OCI-LY7 (cell line): ENCODE measurements at regions not wholly inside any gene's neighbourhood (a gene's known extent, or its start where the extent isn't known, plus 50 kb on each side); places are given as distances from the start of the nearest gene placed in this dataset.
A peak's percentile ranks its signal among the peaks of the same experiment; 100 is the strongest.

Experiments
- BruUV-seq: library from RNA; stranded (reverse); fragments of 400-500 nt; replicated peaks from 2 replicates; lab custom pipeline; 2021; lab: Mats Ljungman, UMichigan
- CTCF ChIA-PET: fragments of 300-600 bp; sonication (Branson Sonifier 250); formaldehyde crosslinking; loops from one replicate; lab custom pipeline; 2022; ENCODE audit warnings: antibody characterized with exemption; ENCODE audit not compliant: unreplicated experiment; lab: Charles Lee
- POLR2A ChIA-PET: fragments of 300-600 bp; sonication (Branson Sonifier 250); formaldehyde crosslinking; loops from one replicate; lab custom pipeline; 2022; ENCODE audit warnings: antibody characterized with exemption; lab: Charles Lee
- DNase-seq: peaks from one replicate; pipeline ENCODE4 v3.0.0-alpha.2; 2015; ENCODE audit warnings: low spot score
- H2AFZ ChIP-seq: fragments of 200-600 bp; sonication (generic), shearing (Covaris generic); 2 replicates; pipeline ENCODE4 v1.6.1; 2014; ENCODE audit warnings: mild to moderate bottlenecking, antibody characterized with exemption, low read length, moderate library complexity
- H3K27ac ChIP-seq: fragments of 200-600 bp; sonication (generic); 2 replicates; pipeline ENCODE4 v1.5.1; 2014; ENCODE audit warnings: mixed run types, low read depth, mild to moderate bottlenecking, moderate library complexity, low read length, inconsistent platforms; ENCODE audit not compliant: poor library complexity, severe bottlenecking
- H3K36me3 ChIP-seq: fragments of 200-600 bp; sonication (generic); 2 replicates; pipeline ENCODE4 v1.6.1; 2014; ENCODE audit warnings: mild to moderate bottlenecking, antibody characterized with exemption, low read length, moderate library complexity, mixed read lengths; ENCODE audit not compliant: insufficient read depth
- H3K4me1 ChIP-seq: fragments of 200-600 bp; sonication (generic); 2 replicates; pipeline ENCODE4 v1.5.1; 2014; ENCODE audit warnings: mild to moderate bottlenecking, low read length; ENCODE audit not compliant: insufficient read depth, poor library complexity, severe bottlenecking
- H3K4me2 ChIP-seq: fragments of 200-600 bp; sonication (generic); 2 replicates; pipeline ENCODE4 v1.6.1; 2014; ENCODE audit warnings: mild to moderate bottlenecking, low read length
- H3K4me3 ChIP-seq: fragments of 200-600 bp; sonication (generic); 2 replicates; pipeline ENCODE4 v1.5.1; 2014; ENCODE audit warnings: mild to moderate bottlenecking, low read depth, low read length; ENCODE audit not compliant: poor library complexity, severe bottlenecking
- H3K79me2 ChIP-seq: fragments of 200-600 bp; sonication (generic); 2 replicates; pipeline ENCODE4 v1.6.1; 2016; ENCODE audit warnings: low read depth, mild to moderate bottlenecking, low read length, moderate library complexity, mixed read lengths; ENCODE audit not compliant: insufficient read depth
- H3K9me2 ChIP-seq: fragments of 200-600 bp; sonication (generic); 2 replicates; pipeline ENCODE4 v1.6.1; 2016; ENCODE audit warnings: mild to moderate bottlenecking, low read length, mixed read lengths; ENCODE audit not compliant: insufficient read depth
- H3K9me3 ChIP-seq: fragments of 200-600 bp; sonication (generic); 2 replicates; pipeline ENCODE4 v1.6.1; 2014; ENCODE audit warnings: mild to moderate bottlenecking, mixed run types, low read length, mixed read lengths
- H4K20me1 ChIP-seq: fragments of 200-600 bp; sonication (generic); 2 replicates; pipeline ENCODE4 v1.6.1; 2014; ENCODE audit warnings: mild to moderate bottlenecking, antibody characterized with exemption, low read length, moderate library complexity, mixed read lengths; ENCODE audit not compliant: insufficient read depth
- EZH2phosphoT487 ChIP-seq: fragments of 200-600 bp; sonication (generic); IDR thresholded peaks from 2 replicates; pipeline ENCODE4 v1.6.1; 2018; ENCODE audit warnings: low read depth, borderline replicate concordance, mild to moderate bottlenecking, mixed run types, antibody characterized with exemption, low read length, moderate library complexity, mixed read lengths
- intact Hi-C: fragments of 100-400 bp; cut with micrococcal nuclease; formaldehyde crosslinking; loops from one replicate; pipeline ENCODE4 v1.10.0; 2022; ENCODE audit not compliant: unreplicated experiment
- TF ChIP-seq, protein P1 (sequence below): fragments of 200-600 bp; sonication (generic); conservative IDR thresholded peaks from 2 replicates; pipeline ENCODE4 v1.5.1; 2014; ENCODE audit warnings: mild to moderate bottlenecking, antibody characterized with exemption, low read length, moderate library complexity, mixed read lengths

DNA sequence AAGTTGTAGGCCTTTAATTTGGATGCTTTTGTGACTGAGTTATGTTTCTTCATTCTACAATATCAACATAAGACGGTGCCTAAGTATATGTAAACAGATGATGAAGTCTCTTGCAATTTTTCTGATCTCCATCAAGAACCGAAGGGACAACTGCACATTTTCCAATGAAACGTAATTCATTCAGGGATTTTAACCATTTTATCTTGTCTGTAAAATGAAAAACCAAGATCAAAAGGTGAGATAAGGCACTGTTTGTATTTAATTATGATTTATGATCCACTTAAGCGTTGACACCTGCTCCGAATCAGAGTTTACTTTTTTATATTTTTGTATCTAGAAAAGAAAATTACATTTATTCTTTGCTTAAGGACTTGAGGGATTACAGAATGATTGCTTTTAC lies 556.8 kb upstream of the ARGLU1 start:
- no peaks in the 10 kb centered on the region for H3K79me2 ChIP-seq
- H2AFZ ChIP-seq = no peak overlapping the region
- H3K4me2 ChIP-seq = no peak overlapping the region
- H3K4me3 ChIP-seq = no peak overlapping the region
- no peaks in the 10 kb centered on the region for H4K20me1 ChIP-seq
- no peaks in the 10 kb centered on the region for H3K36me3 ChIP-seq
- BruUV-seq = no TSS peak
- no peaks in the 10 kb centered on the region for H3K9me3 ChIP-seq
- no peak overlapping the region for H3K27ac ChIP-seq
- CTCF ChIA-PET = no interaction called here
- no peak for TF ChIP-seq EZH2phosphoT487
- TF ChIP-seq, protein P1, sequence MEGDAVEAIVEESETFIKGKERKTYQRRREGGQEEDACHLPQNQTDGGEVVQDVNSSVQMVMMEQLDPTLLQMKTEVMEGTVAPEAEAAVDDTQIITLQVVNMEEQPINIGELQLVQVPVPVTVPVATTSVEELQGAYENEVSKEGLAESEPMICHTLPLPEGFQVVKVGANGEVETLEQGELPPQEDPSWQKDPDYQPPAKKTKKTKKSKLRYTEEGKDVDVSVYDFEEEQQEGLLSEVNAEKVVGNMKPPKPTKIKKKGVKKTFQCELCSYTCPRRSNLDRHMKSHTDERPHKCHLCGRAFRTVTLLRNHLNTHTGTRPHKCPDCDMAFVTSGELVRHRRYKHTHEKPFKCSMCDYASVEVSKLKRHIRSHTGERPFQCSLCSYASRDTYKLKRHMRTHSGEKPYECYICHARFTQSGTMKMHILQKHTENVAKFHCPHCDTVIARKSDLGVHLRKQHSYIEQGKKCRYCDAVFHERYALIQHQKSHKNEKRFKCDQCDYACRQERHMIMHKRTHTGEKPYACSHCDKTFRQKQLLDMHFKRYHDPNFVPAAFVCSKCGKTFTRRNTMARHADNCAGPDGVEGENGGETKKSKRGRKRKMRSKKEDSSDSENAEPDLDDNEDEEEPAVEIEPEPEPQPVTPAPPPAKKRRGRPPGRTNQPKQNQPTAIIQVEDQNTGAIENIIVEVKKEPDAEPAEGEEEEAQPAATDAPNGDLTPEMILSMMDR = no peak
- no peaks in the 10 kb centered on the region for H3K9me2 ChIP-seq
- H3K4me1 ChIP-seq = peaks cover 8% of the 10 kb centered on the region
- no peak for DNase-seq
- POLR2A ChIA-PET = no interaction called here
- intact Hi-C loops = loop anchor here (2.0 kb wide), 2 partner anchors 206 to 588 kb away; no protein-coding TSS in a partner anchor

DNA sequence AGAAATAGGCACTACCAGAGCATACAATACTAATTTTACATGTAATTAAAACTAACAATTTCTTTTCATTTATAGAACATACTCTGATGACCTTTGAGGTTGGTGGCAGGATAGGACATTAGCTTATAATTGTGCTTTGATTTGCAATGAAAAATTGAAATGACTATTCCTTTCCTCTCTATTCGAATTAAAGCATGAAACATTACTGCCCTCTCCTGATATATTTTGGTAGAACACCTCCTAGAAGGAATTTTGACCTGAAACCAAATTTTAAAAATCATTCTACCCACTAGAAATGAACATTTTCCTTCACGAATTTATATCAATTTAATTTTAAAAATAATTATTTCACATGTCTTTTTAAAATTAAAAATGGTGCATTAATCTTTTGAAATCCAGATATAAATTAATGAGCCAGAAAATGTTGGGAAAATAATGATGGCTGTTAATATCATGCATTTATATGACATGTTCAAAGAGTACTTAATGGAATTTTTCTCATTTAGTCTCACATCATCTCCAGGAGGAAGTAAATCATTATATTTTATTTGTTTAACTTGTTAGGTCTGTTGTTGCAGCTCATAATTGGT lies 556.3 kb upstream of the ARGLU1 start:
- no peak overlapping the region; the same call in 1 of the 2 replicates for H3K4me2 ChIP-seq
- no peak overlapping the region for H2AFZ ChIP-seq
- no peaks in the 10 kb centered on the region for H3K9me3 ChIP-seq
- DNase-seq = peak; percentile 29
- H3K27ac ChIP-seq = no peak overlapping the region
- no peak overlapping the region for H3K4me3 ChIP-seq
- no TSS peak for BruUV-seq
- H3K4me1 ChIP-seq = peaks cover 8% of the 10 kb centered on the region
- CTCF ChIA-PET = no interaction called here
- intact Hi-C loops = loop anchor here (2.0 kb wide), 2 partner anchors 205 to 587 kb away; no protein-coding TSS in a partner anchor
- TF ChIP-seq EZH2phosphoT487 = no peak
- TF ChIP-seq, protein P1 = peak; percentile 76
- H3K9me2 ChIP-seq = no peaks in the 10 kb centered on the region
- no peaks in the 10 kb centered on the region for H4K20me1 ChIP-seq
- no peaks in the 10 kb centered on the region for H3K36me3 ChIP-seq
- POLR2A ChIA-PET = no interaction called here
- H3K79me2 ChIP-seq = no peaks in the 10 kb centered on the region

DNA sequence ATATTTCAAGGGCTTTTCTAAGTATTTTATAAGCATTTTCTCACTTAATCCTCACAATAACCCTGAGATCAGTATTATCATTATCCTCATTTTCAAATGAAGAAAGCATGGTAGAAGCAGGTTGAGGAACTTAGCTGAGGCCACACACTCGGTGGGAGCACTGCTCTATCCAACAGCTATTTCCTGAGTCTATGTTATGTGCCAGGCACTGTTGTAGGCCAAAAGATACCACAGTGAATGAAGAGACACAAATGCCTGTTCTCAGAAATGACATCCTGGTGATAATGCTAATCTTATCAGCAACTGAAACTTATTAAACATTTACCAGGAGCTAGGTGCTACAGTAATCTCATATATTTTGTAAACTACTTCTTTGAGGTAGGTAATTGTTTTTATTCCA lies 553.9 kb upstream of the ARGLU1 start:
- H4K20me1 ChIP-seq = no peaks in the 10 kb centered on the region
- POLR2A ChIA-PET = no interaction called here
- no peaks in the 10 kb centered on the region for H3K79me2 ChIP-seq
- intact Hi-C loops = no loop called here
- peaks cover 8% of the 10 kb centered on the region for H3K4me1 ChIP-seq
- H2AFZ ChIP-seq = no peak overlapping the region
- no peaks in the 10 kb centered on the region for H3K9me2 ChIP-seq
- BruUV-seq = no TSS peak
- no peak overlapping the region for H3K4me3 ChIP-seq
- no peak overlapping the region for H3K27ac ChIP-seq
- H3K4me2 ChIP-seq = no peak overlapping the region
- no peak for DNase-seq
- no peaks in the 10 kb centered on the region for H3K36me3 ChIP-seq
- TF ChIP-seq EZH2phosphoT487 = no peak
- H3K9me3 ChIP-seq = no peaks in the 10 kb centered on the region
- CTCF ChIA-PET = no interaction called here
